Ascending aorta (tissue), 2 donors: ENCODE measurements at regions not wholly inside any gene's neighbourhood (a gene's known extent, or its start where the extent isn't known, plus 50 kb on each side); places are given as distances from the start of the nearest gene placed in this dataset.

Experiments
- DNase-seq, 2 donors: peaks; one replicate each; pipeline ENCODE4 v3.0.0-alpha.2; 2019; ENCODE audit warnings: low spot score in 2 of 2
- H3K27ac ChIP-seq, 2 donors: fragments of 200-600 bp; sonication (generic); one replicate each; pipeline ENCODE4 v1.5.1; 2016 to 2017; ENCODE audit warnings: mild to moderate bottlenecking in 1 of 2
- H3K27me3 ChIP-seq: fragments of 200-600 bp; sonication (generic); one replicate; pipeline ENCODE4 v1.5.1; 2017
- H3K36me3 ChIP-seq, 2 donors: fragments of 200-600 bp; sonication (generic); one replicate each; pipeline ENCODE4 v1.5.1; 2016
- H3K4me1 ChIP-seq, 2 donors: fragments of 200-600 bp; sonication (generic); one replicate each; pipeline ENCODE4 v1.5.1; 2016 to 2017; ENCODE audit warnings: mild to moderate bottlenecking in 1 of 2
- H3K4me3 ChIP-seq, 2 donors: fragments of 200-600 bp; sonication (generic); one replicate each; pipeline ENCODE4 v1.5.1; 2016 to 2017; ENCODE audit warnings: mild to moderate bottlenecking in 1 of 2
- H3K9me3 ChIP-seq, 2 donors: fragments of 200-600 bp; sonication (generic); one replicate each; pipeline ENCODE4 v1.5.1; 2016
- intact Hi-C: fragments of 100-400 bp; cut with DNase I; formaldehyde crosslinking; loops from one replicate; pipeline ENCODE4 v1.15.1; 2023
- TF ChIP-seq, protein P1 (sequence below), 3 experiments: fragments of 200-600 bp in 2 of 3; fragments of 450-650 bp in 1 of 3; sonication (generic) in 2 of 3; IDR thresholded peaks; one replicate each; pipeline ENCODE4 v1.5.1; 2016 to 2019; ENCODE audit warnings: antibody characterized with exemption in 3 of 3, mild to moderate bottlenecking in 1 of 3, moderate library complexity in 1 of 3

GRCh38 chr2:4139731-4140130 lies 436.4 kb downstream of the DCDC2C start:
- H3K4me3 ChIP-seq = no peak overlapping the region
- H3K27me3 ChIP-seq = no peaks in the 10 kb centered on the region
- no peaks in the 10 kb centered on the region for H3K4me1 ChIP-seq
- no peaks in the 10 kb centered on the region for H3K9me3 ChIP-seq
- intact Hi-C loops = no loop called here
- no peaks in the 10 kb centered on the region for H3K36me3 ChIP-seq
- H3K27ac ChIP-seq = no peak overlapping the region
- TF ChIP-seq, protein P1, sequence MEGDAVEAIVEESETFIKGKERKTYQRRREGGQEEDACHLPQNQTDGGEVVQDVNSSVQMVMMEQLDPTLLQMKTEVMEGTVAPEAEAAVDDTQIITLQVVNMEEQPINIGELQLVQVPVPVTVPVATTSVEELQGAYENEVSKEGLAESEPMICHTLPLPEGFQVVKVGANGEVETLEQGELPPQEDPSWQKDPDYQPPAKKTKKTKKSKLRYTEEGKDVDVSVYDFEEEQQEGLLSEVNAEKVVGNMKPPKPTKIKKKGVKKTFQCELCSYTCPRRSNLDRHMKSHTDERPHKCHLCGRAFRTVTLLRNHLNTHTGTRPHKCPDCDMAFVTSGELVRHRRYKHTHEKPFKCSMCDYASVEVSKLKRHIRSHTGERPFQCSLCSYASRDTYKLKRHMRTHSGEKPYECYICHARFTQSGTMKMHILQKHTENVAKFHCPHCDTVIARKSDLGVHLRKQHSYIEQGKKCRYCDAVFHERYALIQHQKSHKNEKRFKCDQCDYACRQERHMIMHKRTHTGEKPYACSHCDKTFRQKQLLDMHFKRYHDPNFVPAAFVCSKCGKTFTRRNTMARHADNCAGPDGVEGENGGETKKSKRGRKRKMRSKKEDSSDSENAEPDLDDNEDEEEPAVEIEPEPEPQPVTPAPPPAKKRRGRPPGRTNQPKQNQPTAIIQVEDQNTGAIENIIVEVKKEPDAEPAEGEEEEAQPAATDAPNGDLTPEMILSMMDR (IDR thresholded peaks at IDR 0.05) = no peak
- no peak for DNase-seq

DNA sequence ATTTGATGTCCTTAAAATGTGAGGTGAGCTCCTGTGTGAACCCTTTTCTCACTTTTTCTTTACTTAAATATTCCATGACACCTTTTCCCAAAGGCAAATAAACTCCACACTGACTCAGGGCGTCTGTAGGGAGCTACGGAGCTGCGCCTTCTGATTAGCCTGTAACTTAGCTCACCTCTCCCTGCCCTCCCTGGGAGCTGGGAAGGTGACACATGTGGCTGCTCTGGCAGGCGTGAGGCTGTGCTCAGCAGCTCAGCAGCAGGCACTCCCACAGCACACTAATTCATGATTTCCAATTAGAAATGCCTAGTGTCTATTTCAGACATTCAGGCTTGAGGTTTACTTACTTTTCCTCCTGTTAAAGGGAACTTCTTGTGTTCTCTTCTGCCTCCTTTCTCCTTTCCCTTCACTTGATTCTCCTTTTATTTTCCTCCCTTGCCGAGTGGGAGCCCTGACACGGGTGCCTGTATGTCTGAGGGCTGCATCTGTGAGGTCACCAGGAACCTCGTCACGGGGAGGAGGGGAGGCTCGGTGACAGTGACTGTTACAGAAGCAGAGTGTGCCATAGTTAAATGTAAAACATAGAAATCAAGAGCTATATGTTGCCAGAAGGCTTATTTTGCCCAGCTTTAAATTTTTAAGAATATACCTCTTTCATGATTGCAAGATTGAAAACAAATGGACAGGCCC lies 437.1 kb downstream of the DCDC2C start:
- no peaks in the 10 kb centered on the region for H3K9me3 ChIP-seq
- H3K4me1 ChIP-seq = no peaks in the 10 kb centered on the region
- H3K36me3 ChIP-seq = no peaks in the 10 kb centered on the region
- H3K4me3 ChIP-seq = no peak overlapping the region
- H3K27ac ChIP-seq = no peak overlapping the region
- H3K27me3 ChIP-seq = no peaks in the 10 kb centered on the region
- DNase-seq = no peak
- TF ChIP-seq, protein P1 (IDR thresholded peaks at IDR 0.05) = no peak
- intact Hi-C loops = no loop called here

DNA sequence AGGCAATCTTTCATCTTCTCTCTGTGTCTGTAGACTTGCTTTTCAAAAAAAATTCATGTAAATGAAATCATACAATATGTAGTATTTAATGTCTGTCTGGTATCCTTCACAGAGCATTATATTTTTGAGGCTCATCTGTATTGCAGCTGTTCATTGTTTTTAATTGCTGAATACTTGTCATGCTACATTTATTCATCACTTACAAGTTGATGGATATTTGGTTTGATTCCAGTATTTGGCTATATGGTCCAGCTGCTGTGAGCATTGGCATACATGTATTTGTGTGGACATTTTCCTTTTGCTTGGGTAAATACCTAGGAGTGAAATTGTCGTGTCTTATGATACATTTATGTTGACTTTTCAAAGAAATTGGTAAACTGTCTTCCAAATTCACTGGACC lies 441.4 kb downstream of the DCDC2C start:
- H3K9me3 ChIP-seq = no peaks in the 10 kb centered on the region
- TF ChIP-seq, protein P1 (IDR thresholded peaks at IDR 0.05) = no peak
- intact Hi-C loops = no loop called here

DNA sequence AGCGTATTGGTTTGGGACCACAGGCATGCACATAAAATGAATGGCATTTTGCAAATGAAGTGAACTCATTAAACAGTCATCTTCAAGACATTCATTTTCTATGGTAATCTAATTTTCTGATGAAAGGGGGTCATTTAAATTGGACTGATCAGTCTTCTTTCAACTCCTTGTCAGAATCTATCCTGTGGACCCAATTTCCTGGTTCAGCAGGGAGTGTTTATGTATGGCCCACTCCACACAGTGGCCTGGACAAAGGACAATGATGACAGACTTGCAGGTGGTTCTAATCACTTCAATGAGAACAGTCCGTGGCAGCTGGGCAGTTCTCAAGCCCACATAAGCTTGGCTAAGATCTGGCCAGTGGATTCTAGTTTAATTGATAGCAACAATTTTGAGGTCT lies 448.1 kb downstream of the DCDC2C start:
- H3K4me3 ChIP-seq = no peak overlapping the region
- H3K4me1 ChIP-seq = no peaks in the 10 kb centered on the region
- H3K27ac ChIP-seq = no peak overlapping the region
- H3K9me3 ChIP-seq = no peaks in the 10 kb centered on the region
- no peaks in the 10 kb centered on the region for H3K36me3 ChIP-seq
- no peak for DNase-seq
- no peaks in the 10 kb centered on the region for H3K27me3 ChIP-seq
- intact Hi-C loops = no loop called here
- TF ChIP-seq, protein P1 (IDR thresholded peaks at IDR 0.05) = no peak

More for the DNA sequence above, 441.4 kb downstream of the DCDC2C start:
- Histone ChIP-seq H3K4me3 (no peak overlapping the region), H3K27ac (no peak overlapping the region), H3K4me1 (no peaks in the 10 kb centered on the region), H3K36me3 (no peaks in the 10 kb centered on the region), H3K27me3 (no peaks in the 10 kb centered on the region)
- no peak for DNase-seq

GRCh38 chr2:4152051-4152450 lies 448.7 kb downstream of the DCDC2C start:
- no peaks in the 10 kb centered on the region for H3K9me3 ChIP-seq
- intact Hi-C loops = no loop called here
- H3K27me3 ChIP-seq = no peaks in the 10 kb centered on the region
- no peak overlapping the region for H3K4me3 ChIP-seq
- no peaks in the 10 kb centered on the region for H3K36me3 ChIP-seq
- no peak overlapping the region for H3K27ac ChIP-seq
- TF ChIP-seq, protein P1 (IDR thresholded peaks at IDR 0.05) = no peak
- DNase-seq = no peak
- H3K4me1 ChIP-seq = no peaks in the 10 kb centered on the region

DNA sequence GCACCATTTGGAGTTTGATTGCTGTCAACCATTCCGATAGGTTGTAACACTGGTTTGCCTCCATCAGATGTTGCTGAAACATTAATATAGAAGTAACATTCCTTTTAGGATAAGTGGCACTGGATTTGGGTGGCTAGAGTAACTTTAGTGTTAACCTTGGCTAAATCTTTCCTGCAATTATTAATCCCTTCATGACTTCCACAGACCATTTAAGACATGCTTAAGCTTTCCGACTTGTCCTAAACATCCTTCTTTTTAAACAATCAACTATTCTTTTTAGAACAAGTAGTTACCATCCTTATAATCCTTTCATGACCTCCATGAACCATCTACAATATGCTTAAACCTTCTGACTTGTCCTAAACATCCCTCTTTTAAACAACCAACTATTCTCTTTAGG lies 465.5 kb downstream of the DCDC2C start:
- TF ChIP-seq, protein P1 (IDR thresholded peaks at IDR 0.05) = no peak

More for the DNA sequence above, 465.5 kb downstream of the DCDC2C start:
- H3K27ac ChIP-seq = no peak overlapping the region
- no peaks in the 10 kb centered on the region for H3K27me3 ChIP-seq
- no peaks in the 10 kb centered on the region for H3K36me3 ChIP-seq
- no peaks in the 10 kb centered on the region for H3K4me1 ChIP-seq
- intact Hi-C loops = no loop called here
- H3K4me3 ChIP-seq = no peak overlapping the region
- no peaks in the 10 kb centered on the region for H3K9me3 ChIP-seq
- no peak for DNase-seq
